Medulla oblongata (tissue), 1 donor: ENCODE measurements at regions not wholly inside any gene's neighbourhood (a gene's known extent, or its start where the extent isn't known, plus 50 kb on each side); places are given as distances from the start of the nearest gene placed in this dataset.

Experiments used
- DNase-seq: peaks from one replicate; pipeline ENCODE4 v3.0.0-alpha.2; 2015; ENCODE audit errors: extremely low spot score

DNA sequence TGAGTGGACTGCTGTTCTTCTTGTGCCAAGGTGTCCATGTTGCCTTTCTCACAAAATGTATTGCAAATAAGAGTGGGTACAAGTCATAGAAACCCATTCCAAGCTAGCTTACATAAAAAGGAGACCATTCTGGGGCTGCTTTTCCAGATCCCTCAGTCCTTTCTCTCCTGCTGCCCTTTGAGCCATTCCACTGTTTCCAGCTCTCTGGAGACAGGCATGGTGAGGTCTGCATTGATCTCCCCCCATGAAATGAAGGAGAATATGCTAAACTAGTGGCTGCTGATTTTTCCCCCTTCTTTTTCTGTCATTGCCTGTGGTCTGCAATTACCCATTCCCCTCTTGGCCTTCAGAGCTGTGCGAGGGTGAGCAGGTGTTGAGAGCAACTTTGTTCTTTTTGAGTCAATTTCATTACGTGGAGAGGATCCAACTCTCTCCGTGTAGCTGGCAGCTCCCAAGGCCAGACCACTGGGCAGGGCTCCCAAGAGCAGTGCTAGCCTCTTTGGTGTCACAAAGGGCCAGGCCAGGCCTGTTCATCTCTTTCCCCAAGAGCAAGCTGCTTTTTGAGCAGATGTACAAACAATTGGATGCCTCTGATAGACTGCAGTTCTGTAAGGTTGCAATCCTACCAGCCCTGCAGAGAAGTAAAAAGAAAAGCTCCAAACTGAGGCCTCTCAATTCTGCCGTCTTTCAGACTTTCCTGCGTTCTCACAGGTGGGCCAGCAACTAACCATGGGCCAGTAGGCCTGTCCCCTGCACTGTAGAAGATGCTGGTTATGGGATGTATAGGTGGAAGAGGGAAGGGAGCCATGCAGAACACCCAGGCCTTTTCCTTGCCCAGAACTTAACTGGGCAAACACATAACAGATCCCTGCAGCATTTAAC, 96.1 kb upstream of the ARMC2 start:
- DNase-seq: peak; percentile 19

DNA sequence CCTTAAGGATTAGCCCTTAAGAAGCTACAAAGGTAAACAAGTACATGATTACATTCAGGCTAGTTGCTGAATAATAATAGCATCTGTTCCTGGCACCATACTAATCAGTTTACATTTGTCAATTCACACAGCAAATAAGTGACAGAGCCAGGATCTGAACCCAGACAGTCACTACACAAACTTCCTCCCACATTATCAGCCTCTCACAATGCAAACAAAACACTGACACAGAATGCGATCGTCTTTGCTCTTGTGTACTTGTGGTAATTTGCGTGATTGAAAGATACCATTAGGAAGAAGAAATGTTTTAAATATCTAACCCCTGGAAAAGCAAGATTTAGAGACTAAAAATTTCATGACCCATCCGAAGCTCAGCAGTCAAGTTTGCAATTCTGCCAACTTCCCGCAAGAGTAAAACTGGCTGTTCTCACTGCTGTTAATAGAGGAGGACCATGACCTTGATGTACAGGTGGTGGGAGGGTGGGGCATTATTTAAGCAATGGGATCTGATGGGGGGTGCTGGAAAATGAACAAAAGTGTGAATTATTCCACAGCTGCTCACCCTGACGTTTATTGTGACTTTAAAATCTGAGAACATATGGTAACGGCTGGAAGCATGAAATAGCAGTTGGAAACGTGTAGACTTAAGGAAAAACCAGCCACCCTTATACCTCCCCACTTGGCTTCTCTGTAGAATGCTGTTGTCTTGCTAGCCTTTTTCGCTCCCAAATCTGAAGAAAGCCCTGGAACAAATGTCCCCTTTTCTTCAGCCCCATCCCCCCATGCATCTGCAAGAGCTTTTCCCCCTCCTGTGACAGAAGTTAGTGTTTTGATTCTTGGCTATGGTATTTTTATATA, 95.3 kb upstream of the ARMC2 start:
- DNase-seq: no peak

DNA sequence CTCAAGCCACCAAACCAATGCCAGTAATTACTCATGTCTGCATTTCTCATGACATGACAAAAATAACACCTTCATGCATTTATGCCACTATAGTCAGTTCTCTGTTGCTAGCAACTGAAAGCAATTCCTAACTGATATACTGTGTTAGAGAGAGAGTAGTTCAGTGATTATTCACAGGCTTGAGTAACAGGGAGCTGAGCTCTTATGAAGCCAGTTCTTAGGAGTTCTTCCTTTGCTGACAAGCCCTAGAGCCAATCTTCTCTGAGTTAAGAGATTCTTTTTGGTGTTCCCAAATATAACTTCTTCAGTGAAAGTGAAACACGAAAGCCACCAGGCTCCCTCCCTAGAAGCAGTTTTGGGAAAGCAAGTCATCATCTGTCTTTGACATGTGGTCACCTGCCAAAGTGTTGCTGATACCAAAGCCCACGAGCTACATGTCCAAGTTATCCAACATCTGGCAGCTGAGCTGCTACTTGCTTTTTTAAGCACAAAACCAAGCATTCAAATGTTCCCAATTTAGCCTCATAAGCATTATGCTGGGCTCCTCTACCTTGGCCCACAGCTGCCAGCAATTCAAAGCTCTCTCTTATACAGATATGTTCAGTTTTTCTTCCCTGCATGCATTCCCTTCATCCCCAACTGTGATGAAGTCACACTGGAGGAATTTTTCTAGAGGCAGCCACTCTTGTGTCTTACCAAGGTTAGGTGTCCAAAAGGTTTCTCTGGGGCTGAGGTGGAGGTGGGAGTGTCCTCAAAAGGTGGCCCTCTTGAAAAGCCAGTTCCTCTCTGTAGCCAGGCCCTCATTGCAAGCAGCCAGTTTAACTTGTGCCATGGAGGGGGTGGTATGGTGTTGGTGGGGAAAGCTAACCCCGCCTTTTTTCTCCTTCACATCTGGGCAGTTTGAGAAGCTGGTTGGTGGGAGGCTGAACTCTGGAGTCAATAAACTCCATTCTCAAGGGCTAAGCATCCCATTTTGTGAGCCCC, 92.7 kb upstream of the ARMC2 start:
- no peak for DNase-seq

DNA sequence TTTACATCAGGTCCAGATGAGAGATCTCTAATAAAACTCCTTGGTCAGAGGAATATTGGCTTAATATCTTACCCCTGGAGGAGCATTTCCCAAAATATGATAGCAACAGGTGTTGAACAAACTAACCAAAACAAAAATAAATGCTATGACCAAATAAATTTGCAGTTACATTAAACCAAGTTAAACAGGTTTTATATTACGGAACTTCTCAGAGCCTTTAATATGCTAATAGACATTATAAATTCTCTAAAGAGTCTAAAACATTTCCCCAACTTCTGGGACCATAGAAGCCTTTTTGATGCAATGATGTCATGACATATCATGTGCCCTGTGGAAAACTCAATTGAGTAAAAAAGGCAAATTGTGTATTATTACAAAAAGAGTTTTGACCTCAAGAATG, 90.9 kb upstream of the ARMC2 start:
- DNase-seq: no peak

DNA sequence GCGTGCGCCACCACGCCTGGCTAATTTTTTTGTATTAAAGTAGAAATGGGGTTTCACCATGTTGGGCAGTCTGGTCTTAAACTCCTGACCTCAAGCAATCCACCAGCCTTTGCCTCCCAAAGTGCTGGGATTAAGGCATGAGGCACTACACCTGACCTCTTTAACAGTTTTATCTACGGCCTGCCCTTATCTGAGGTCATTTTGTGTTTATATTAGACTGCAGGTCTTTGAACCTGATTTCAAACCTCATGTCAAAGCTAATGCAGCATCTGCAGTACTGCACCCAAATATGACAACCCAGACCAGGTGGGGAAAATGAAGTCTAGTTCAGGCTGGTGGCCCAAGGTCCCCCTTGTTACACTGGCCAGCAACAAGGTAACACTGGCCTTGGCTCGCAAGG, 89.3 kb upstream of the ARMC2 start:
- no peak for DNase-seq

DNA sequence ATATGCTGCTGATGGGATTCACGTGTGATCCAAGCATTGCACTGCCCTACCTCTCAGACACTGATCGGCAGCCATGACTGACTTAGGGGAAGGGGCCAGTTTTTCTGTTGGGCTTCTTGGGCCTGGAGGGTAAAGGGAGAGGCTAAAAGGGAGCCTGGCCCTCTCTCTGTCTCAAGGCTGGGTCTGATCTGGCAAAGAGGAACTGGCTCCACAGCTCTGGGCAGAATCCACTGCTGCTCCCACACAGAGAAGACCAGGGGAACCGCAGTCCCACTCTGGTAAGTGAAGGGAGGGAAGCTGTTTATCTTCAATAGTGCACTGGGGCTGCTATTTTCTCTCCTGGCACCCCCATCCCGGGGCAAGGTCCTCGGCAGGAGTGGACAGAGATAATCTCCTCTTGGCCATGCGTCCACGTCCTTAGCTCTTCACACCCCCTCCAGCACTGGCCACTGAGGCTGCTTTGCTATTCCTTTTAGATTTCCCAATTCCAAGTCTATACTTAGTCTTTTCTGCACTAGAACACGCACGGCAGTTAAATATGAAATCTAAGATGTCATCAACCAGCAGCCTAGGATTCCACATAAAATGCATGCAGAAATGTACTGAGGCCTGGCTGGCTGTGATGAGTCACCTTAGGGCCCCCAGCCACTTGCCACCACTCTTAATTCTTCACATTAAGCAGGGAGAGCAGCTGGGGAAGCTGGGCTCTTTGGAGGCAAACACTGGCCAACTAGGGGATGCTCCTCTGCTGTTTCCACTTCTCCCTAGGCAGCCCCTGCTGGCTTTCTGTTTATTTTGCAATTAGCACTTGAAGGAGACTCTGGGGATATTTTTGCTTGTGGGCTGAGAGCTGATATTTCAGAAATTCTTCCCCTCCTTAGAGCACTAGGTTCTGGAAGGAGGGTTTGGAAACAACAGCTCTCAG, 87.8 kb upstream of the ARMC2 start:
- peak; percentile 14 for DNase-seq

DNA sequence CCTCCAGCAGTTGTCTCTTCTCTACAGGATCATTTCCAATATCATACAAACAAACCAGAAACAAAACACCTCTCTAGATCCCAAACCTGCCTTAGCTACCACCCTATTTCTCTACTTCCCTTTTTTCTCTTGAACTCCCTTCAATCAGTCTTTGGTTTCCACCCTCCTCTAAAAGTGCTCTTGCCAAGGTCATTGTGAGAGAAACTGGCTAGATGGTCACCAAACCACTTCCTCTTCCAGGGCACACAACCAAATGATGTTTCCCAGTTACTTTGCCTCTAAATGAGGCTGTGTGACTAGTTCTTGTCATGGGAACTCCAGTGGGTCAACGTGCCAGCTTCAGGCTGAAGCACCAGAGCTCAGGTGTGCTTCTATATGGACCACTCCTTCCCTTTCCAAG, 85.8 kb upstream of the ARMC2 start:
- DNase-seq: no peak

DNA sequence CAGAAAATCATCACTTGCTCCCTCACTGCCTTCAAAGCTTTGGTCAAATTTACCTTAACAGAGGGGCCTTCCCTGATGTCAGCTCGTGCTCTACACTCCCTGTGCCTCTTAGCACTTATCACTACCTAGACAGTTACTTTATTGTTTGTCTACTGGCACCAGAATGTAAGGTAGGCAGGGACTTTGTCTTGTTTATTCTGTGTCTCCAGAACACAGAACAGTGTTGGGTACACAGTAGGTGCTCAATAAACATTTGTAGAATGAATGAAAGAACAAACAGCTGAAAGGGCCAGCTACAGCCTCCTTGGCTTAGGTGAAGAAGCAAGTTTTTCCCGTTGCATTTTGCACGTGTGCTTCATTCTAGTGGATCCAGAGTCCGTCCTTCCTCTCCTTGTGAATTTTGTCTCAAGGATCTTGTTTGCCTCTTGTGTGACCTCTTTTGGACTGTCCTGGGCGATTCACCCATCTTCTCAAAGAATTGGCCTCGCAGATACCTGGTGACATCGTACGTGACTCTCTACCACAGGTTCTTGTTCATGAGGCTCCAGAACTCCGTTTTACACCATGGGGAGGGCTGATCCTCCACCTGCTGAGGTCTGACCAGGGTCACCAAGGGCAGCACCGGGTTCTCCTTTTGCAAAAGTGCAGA, 84.2 kb upstream of the ARMC2 start:
- DNase-seq: no peak

DNA sequence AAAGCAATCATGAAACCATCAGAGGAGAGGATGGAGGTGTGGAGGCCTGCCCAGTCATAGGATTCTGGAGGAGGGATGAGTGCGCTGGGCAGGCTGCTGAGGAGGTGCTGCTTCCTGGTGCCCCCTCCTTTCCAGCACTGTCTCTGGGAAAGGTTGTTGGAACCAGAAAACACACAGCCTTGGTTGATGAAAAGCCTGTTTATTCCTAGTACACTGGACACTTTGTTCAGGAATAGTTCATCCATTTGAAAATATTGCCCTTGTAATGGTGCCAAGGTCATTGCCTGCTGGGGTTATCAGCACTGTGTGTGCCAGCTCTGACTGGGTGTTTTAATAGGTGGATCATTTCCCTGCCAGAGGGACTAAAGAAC, 83.7 kb upstream of the ARMC2 start:
- peak; percentile 73 for DNase-seq

DNA sequence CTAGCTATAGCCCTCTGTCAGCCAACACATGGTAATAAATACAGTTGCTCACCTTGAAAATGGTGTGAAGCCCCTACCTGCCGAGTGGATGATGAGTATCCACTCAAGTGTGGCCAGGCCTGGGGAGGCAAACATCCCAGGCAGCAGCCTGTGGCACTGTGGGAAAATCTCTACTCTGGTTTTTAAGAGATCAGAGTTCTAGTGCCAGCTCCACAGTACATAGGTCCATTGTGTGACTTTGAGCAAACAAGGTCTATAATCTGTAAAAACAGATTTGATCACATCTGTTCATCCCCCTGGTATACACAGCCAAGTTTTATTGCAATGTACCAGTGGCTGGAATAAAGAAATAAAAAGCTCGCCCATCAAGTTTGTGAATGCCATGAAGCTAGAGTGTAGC, 82.7 kb upstream of the ARMC2 start:
- DNase-seq: no peak

DNA sequence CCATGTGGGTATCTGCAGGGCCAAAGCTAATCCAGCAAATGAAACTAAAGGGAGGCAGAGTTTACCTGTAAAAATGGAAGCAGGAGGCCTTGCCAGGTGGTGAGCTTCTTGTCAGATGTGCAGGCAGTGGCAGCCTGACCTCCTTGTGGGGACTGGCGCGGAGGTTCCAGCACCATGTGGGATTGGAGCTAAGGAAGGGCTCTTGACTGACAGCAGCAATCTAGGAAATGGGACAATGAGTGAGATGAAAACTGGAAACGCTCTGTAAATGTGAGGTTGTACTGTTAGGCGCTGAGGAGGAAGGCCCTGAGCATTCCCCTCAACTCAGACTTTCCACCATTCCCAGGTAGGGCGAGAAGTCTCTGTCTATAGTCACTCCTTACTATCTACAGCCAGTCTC, 81.8 kb upstream of the ARMC2 start:
- no peak for DNase-seq

DNA sequence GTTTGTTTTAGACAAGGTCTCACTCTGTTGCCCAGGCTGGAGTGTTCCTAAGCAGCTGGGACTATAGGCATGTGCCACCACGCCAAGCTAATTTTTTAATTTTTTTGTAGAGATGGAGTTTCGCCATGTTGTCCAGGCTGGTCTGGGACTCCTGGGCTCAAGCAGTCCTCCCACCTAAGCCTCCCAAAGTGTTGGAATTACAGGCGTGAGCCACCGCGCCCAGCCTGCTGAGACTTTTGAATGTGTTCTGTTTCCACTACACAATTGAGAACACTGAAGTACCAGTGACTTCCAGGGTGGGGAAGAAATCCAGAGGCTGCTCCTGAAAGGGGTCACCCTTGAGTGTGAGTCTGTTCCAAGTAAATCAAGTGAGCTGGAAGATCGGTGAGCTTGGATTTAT, 81.3 kb upstream of the ARMC2 start:
- no peak for DNase-seq

DNA sequence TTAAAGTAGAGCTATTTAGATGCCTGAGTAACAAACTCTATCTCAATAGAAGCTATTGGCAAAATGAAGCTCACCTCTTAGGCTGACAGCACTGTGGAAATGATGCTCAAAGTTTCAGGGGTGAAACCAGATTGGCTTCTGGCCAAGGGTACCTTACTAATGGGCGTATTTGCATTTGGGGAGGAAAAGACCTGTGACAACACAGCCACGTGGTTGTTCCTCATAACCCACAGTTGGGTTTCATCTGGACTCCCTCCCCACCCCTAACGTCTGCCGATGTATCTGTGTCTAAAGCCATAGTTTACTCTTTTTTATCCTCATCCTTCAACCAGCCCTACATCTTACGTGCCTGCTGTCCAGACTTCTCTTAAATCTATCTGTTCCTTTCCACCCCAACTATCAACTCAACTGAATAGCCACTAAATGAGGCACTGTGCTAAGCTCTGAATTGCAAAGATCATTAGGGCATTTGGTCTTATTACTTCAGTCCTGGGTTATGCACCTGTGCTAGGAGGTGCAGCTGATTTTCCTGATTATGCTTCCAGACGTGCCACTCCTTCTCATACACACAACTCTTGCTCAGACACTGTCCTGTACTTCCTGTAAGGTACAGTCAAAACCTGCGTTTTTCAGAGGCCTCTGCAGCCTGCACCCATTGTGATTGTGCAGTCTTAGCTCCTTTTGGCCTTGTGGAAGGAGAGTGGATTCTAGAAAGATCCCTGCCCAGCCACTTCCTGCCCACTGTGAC, 80.6 kb upstream of the ARMC2 start:
- DNase-seq: no peak

DNA sequence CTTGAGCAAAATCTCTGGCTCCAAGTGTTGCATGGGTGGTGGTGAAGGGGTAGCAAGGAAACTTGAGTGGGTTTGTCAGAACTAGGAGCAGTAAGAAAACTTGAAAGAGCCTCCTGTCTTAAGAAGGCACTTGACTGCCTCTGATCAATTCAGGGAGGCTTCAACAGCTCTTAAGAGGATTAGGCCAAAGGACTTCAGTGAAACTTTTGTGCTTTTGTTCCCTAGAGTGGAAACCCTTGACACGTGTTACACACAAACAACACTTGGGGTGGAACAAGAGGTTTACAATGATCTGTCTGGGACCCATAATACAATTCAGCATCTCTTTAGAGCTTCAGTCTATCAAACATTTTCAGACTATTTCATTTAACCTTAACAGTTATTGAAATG, 80.1 kb upstream of the ARMC2 start:
- DNase-seq: no peak

DNA sequence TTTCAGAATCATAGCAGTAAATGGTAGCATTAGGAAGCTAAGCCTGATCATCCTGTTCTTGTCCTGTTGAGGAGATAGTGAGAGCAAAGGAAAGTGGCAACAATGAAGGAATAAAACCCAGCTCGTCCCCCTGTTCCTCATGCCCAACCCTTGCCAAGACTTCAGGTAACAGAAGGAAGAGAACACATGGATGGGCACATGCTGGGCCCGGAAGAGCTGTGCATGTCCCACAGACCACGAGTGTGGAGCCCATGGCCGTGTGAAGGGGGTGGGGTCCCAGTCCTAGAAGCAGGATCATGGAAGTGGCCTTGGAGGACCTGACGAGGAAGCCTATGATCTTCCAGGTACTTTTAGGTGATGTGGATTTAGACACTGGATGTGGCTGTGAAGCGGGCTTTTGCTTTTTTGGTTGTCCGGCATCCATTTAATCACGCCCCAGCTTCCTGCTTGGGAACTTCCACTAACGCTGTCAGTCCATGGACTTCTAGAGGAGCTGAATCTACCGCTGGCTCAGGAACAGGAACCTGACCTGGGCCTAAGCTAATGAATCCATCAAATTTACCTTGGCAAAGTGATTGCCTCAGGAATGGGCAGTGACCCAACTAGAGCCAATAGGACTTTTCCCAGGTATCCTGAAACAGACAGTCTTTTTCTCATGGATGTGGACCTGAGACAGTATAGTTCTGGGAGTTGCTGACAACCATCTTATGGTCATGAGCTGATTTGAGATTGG, 79.3 kb upstream of the ARMC2 start:
- no peak for DNase-seq

DNA sequence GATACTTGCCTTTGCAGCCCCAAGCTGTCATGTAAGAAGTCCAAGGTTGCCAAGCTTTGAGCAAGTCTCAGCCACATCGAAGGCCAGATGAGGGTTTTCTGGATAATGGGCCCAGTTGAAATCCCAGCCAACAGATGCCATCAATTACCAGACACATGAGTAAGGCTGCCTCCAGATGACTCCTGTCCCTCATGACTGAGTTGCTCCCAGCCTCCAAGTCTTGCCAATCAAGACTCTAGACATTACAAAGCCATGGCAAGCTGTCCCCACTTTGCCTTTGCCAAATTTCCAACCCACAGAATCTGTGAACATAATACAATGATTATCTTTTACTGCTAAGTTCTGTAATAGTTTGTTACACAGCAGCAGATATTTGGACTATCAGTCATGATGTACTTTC, 76.8 kb upstream of the ARMC2 start:
- no peak for DNase-seq

DNA sequence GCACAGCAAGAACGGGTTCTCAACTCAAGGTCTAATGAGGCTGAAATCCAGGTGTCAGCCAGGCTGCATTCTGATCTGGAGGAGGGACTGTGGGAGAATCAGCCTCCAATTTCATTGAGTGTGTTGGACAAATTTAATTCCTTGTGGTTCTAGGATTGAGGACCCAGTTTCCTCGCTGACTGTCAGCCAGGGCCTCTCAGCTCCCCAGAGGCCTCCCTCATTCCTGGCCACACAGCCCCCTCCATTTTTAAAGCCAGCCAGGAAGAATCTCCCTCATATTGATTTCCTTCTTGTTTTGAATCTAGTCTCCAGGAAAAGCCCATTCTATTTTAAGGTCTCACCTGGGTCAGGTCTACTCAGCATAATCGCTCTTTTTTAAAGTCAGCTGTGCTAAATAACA, 73.7 kb upstream of the ARMC2 start:
- DNase-seq: no peak

DNA sequence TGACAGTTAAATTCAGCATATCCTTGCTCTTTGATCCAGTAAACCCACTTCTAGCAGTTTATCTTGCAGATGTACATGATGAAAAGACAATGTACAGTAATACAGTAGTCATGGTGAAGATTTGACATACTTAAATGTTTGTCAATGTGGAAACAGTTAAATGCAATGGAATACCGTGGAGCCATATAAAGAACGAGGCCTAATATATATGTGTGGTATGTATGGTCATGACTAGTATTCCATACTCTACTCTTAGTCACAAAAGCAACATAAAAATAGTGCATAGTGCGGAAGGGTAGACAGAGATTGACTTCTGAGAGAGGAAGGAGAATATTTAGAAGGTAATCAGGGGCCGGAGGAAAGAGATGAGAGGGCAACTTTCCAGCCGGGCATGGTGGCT, 70.7 kb upstream of the ARMC2 start:
- DNase-seq: no peak
